WERI-Rb-1 (cell line): ENCODE measurements at regions not wholly inside any gene's neighbourhood (a gene's known extent, or its start where the extent isn't known, plus 50 kb on each side); places are given as distances from the start of the nearest gene placed in this dataset.

Experiments
- DNase-seq: peaks from one replicate; pipeline ENCODE4 v3.0.0-alpha.2; 2020
- H3K27ac ChIP-seq: fragments of 250-450 bp; sonication (Bioruptor Pico); 2 replicates; pipeline ENCODE4 v1.5.1; 2020; ENCODE audit warnings: mild to moderate bottlenecking, moderate library complexity
- H3K27me3 ChIP-seq: fragments of 250-450 bp; sonication (Bioruptor Pico); 2 replicates; pipeline ENCODE4 v1.5.1; 2021; ENCODE audit warnings: mild to moderate bottlenecking, low read depth, moderate library complexity; ENCODE audit not compliant: insufficient read depth, severe bottlenecking
- H3K36me3 ChIP-seq: fragments of 250-450 bp; sonication (Bioruptor Pico); 2 replicates; pipeline ENCODE4 v1.5.1; 2020; ENCODE audit warnings: mild to moderate bottlenecking, moderate library complexity
- H3K4me3 ChIP-seq: 2 replicates; pipeline ENCODE4 v1.5.1; 2011; ENCODE audit warnings: low read depth, mild to moderate bottlenecking, control low read depth, low read length
- H3K9me3 ChIP-seq: fragments of 250-450 bp; sonication (Bioruptor Pico); 2 replicates; pipeline ENCODE4 v1.5.1; 2021; ENCODE audit warnings: mild to moderate bottlenecking, moderate library complexity; ENCODE audit not compliant: severe bottlenecking
- CTCF ChIP-seq: IDR thresholded peaks from 2 replicates; pipeline ENCODE4 v1.5.1; 2011; ENCODE audit warnings: low read depth, mild to moderate bottlenecking, control low read depth, inconsistent platforms, low read length

GRCh38 chr18:59966913-59967312 lies 67.1 kb downstream of the PMAIP1 start:
- H3K27ac ChIP-seq, result no peak overlapping the region
- H3K9me3 ChIP-seq, result no peaks in the 10 kb centered on the region
- H3K4me3 ChIP-seq, result no peak overlapping the region
- TF ChIP-seq CTCF, result no peak
- DNase-seq, result no peak
- H3K36me3 ChIP-seq, result no peaks in the 10 kb centered on the region
- H3K27me3 ChIP-seq, result no peaks in the 10 kb centered on the region

GRCh38 chr18:59963229-59963628 lies 63.4 kb downstream of the PMAIP1 start:
- H3K27me3 ChIP-seq, result no peaks in the 10 kb centered on the region
- peaks cover 2% of the 10 kb centered on the region for H3K9me3 ChIP-seq
- TF ChIP-seq CTCF, result no peak
- DNase-seq, result no peak
- no peak overlapping the region for H3K4me3 ChIP-seq
- H3K27ac ChIP-seq, result no peak overlapping the region
- H3K36me3 ChIP-seq, result no peaks in the 10 kb centered on the region

GRCh38 chr18:59961070-59961469 lies 61.3 kb downstream of the PMAIP1 start:
- no peak overlapping the region for H3K4me3 ChIP-seq
- peaks cover 2% of the 10 kb centered on the region for H3K9me3 ChIP-seq
- no peaks in the 10 kb centered on the region for H3K27me3 ChIP-seq
- no peaks in the 10 kb centered on the region for H3K36me3 ChIP-seq
- TF ChIP-seq CTCF, result no peak
- DNase-seq, result no peak
- H3K27ac ChIP-seq, result no peak overlapping the region

GRCh38 chr18:59960272-59960671 lies 60.5 kb downstream of the PMAIP1 start:
- H3K27me3 ChIP-seq, result no peaks in the 10 kb centered on the region
- H3K36me3 ChIP-seq, result no peaks in the 10 kb centered on the region
- no peak for TF ChIP-seq CTCF
- H3K27ac ChIP-seq, result no peak overlapping the region
- DNase-seq, result no peak
- H3K4me3 ChIP-seq, result no peak overlapping the region
- peaks cover 2% of the 10 kb centered on the region for H3K9me3 ChIP-seq

- peaks cover 2% of the 10 kb centered on the region for H3K9me3 ChIP-seq
- DNase-seq, result no peak
- no peak overlapping the region for H3K4me3 ChIP-seq
- no peaks in the 10 kb centered on the region for H3K36me3 ChIP-seq
- no peak for TF ChIP-seq CTCF
- H3K27ac ChIP-seq, result no peak overlapping the region
- no peaks in the 10 kb centered on the region for H3K27me3 ChIP-seq
Observed at GRCh38 chr18:59959606-59960005, 59.8 kb downstream of the PMAIP1 start.

- no peak for TF ChIP-seq CTCF
- Histone ChIP-seq H3K9me3 (peaks cover 2% of the 10 kb centered on the region), H3K36me3 (no peaks in the 10 kb centered on the region), H3K27ac (no peak overlapping the region), H3K4me3 (no peak overlapping the region), H3K27me3 (no peaks in the 10 kb centered on the region)
- DNase-seq, result no peak
Observed at GRCh38 chr18:59959073-59959472, 59.3 kb downstream of the PMAIP1 start.
